H1 (cell line): ENCODE measurements at regions not wholly inside any gene's neighbourhood (a gene's known extent, or its start where the extent isn't known, plus 50 kb on each side); places are given as distances from the start of the nearest gene placed in this dataset.

ENCODE experiments used
- CTCF ChIA-PET: fragments of 300-600 bp; sonication (Branson Sonifier 250); formaldehyde crosslinking; loops from one replicate; lab custom pipeline; 2021; ENCODE audit not compliant: partially characterized antibody; lab: Charles Lee
- POLR2A ChIA-PET: fragments of 300-600 bp; sonication (Branson Sonifier 250); formaldehyde crosslinking; loops from one replicate; lab custom pipeline; 2021; ENCODE audit warnings: inconsistent platforms; ENCODE audit not compliant: partially characterized antibody; lab: Charles Lee
- DNase-seq, 2 experiments: peaks; one replicate each; pipeline versions ENCODE4 v3.0.0 to v3.0.0-alpha.2; 2010 to 2022; ENCODE audit warnings: low spot score in 2 of 2, low read depth in 1 of 2, mixed read lengths in 1 of 2
- FAIRE-seq: peaks from 2 replicates; lab custom pipeline; 2011; peaks lifted over from hg19 to GRCh38; lab: Jason Lieb, UNC
- H2AFZ ChIP-seq: 2 replicates; pipeline ENCODE4 v1.8.1; 2012; ENCODE audit warnings: low read length, inconsistent platforms
- H2AK5ac ChIP-seq: 2 replicates; pipeline ENCODE4 v1.6.1; 2013; ENCODE audit warnings: low read depth, low read length
- H2BK120ac ChIP-seq: replicated peaks from 2 replicates; pipeline ENCODE3; 2013; ENCODE audit warnings: low read depth, low read length, inconsistent platforms
- H2BK12ac ChIP-seq: 2 replicates; pipeline ENCODE4 v1.6.1; 2013; ENCODE audit warnings: low read depth, low read length
- H2BK15ac ChIP-seq: 2 replicates; pipeline ENCODE4 v1.6.1; 2013; ENCODE audit warnings: low read length
- H2BK20ac ChIP-seq: 2 replicates; pipeline ENCODE4 v1.6.1; 2013; ENCODE audit warnings: low read length
- H2BK5ac ChIP-seq: 2 replicates; pipeline ENCODE4 v1.6.1; 2013; ENCODE audit warnings: low read depth, low read length
- H3K14ac ChIP-seq: 2 replicates; pipeline ENCODE4 v1.6.1; 2013; ENCODE audit warnings: inconsistent platforms; ENCODE audit not compliant: insufficient read length
- H3K18ac ChIP-seq: 2 replicates; pipeline ENCODE4 v1.6.1; 2013; ENCODE audit warnings: low read length; ENCODE audit errors: extremely low read depth
- H3K23ac ChIP-seq: 2 replicates; pipeline ENCODE4 v1.6.1; 2013; ENCODE audit warnings: inconsistent platforms; ENCODE audit not compliant: insufficient read length
- H3K23me2 ChIP-seq: 2 replicates; pipeline ENCODE4 v1.6.1; 2013; ENCODE audit warnings: low read depth, low read length
- H3K27ac ChIP-seq: 2 replicates; pipeline ENCODE4 v1.6.1; 2011; ENCODE audit warnings: low read depth, low read length, inconsistent platforms
- H3K27me3 ChIP-seq, 4 experiments: replicated peaks in 1 of 4; 1 replicate in 1 of 4; 2 replicates in 3 of 4; pipeline versions ENCODE4 v1.6.1 to v1.8.1; 2011 to 2013; ENCODE audit warnings: low read length in 3 of 4, mild to moderate bottlenecking in 3 of 4, inconsistent platforms in 2 of 4, mixed read lengths in 2 of 4, moderate library complexity in 1 of 4; ENCODE audit not compliant: control insufficient read depth in 3 of 4, insufficient read depth in 3 of 4; ENCODE audit errors: extremely low read depth in 1 of 4
- H3K36me3 ChIP-seq, 4 experiments: 2 replicates each; pipeline versions ENCODE4 v1.6.1 to v1.8.1; 2011 to 2013; ENCODE audit warnings: mild to moderate bottlenecking in 4 of 4, low read length in 3 of 4, moderate library complexity in 2 of 4, control low read depth in 1 of 4, inconsistent platforms in 1 of 4; ENCODE audit not compliant: insufficient read depth in 4 of 4, control insufficient read depth in 2 of 4
- H3K4ac ChIP-seq: replicated peaks from 2 replicates; pipeline ENCODE3; 2013; ENCODE audit warnings: low read length, low read depth, mixed read lengths, inconsistent platforms; ENCODE audit not compliant: insufficient read length
- H3K4me1 ChIP-seq, 4 experiments: replicated peaks in 1 of 4; 1 replicate in 1 of 4; 2 replicates in 3 of 4; pipeline versions ENCODE4 v1.6.1 to v1.8.1; 2011 to 2013; ENCODE audit warnings: low read length in 3 of 4, inconsistent platforms in 2 of 4, mixed read lengths in 1 of 4; ENCODE audit not compliant: insufficient read depth in 4 of 4, control insufficient read depth in 3 of 4
- H3K4me2 ChIP-seq, 2 experiments: 2 replicates each; pipeline versions ENCODE4 v1.6.1 to v1.8.1; 2011 to 2013; ENCODE audit warnings: low read depth in 2 of 2, low read length in 2 of 2, control low read depth in 1 of 2, inconsistent platforms in 1 of 2, mild to moderate bottlenecking in 1 of 2; ENCODE audit not compliant: insufficient read depth in 1 of 2
- H3K4me3 ChIP-seq, 4 experiments: fragments of 200-600, 300-600 bp in 1 of 4; sonication (generic), shearing (Covaris generic), sonication (Bioruptor Twin) in 1 of 4; 2 replicates each; pipeline versions ENCODE4 v1.5.1 to v1.8.1; 2011 to 2016; ENCODE audit warnings: low read length in 4 of 4, low read depth in 3 of 4, control low read depth in 2 of 4, inconsistent platforms in 2 of 4, mild to moderate bottlenecking in 2 of 4, mixed read lengths in 1 of 4, moderate library complexity in 1 of 4; ENCODE audit not compliant: insufficient read depth in 2 of 4; ENCODE audit errors: extremely low read depth in 1 of 4
- H3K56ac ChIP-seq: replicated peaks from 2 replicates; pipeline ENCODE3; 2013; ENCODE audit warnings: low read depth, mild to moderate bottlenecking, mixed read lengths, low read length, inconsistent platforms; ENCODE audit not compliant: insufficient read length
- H3K79me1 ChIP-seq: 2 replicates; pipeline ENCODE4 v1.6.1; 2013; ENCODE audit warnings: low read depth, low read length, control low read depth
- H3K79me2 ChIP-seq, 2 experiments: 2 replicates each; pipeline versions ENCODE4 v1.6.1 to v1.8.1; 2012 to 2013; ENCODE audit warnings: low read length in 2 of 2, mild to moderate bottlenecking in 2 of 2, inconsistent platforms in 1 of 2; ENCODE audit not compliant: insufficient read depth in 2 of 2, control insufficient read depth in 1 of 2
- H3K9ac ChIP-seq, 4 experiments: replicated peaks in 1 of 4; 1 replicate in 1 of 4; 2 replicates in 3 of 4; pipeline versions ENCODE4 v1.6.1 to v1.8.1; 2011 to 2013; ENCODE audit warnings: low read depth in 3 of 4, low read length in 3 of 4, control low read depth in 2 of 4, mild to moderate bottlenecking in 2 of 4, moderate library complexity in 2 of 4, inconsistent platforms in 1 of 4; ENCODE audit errors: extremely low read depth in 1 of 4
- H3K9me3 ChIP-seq, 2 experiments: 2 replicates each; pipeline versions ENCODE4 v1.6.1 to v1.8.1; 2012 to 2013; ENCODE audit warnings: mild to moderate bottlenecking in 2 of 2, moderate library complexity in 2 of 2, control low read depth in 1 of 2, inconsistent platforms in 1 of 2, low read depth in 1 of 2, low read length in 1 of 2, mixed read lengths in 1 of 2; ENCODE audit not compliant: insufficient read depth in 2 of 2
- H4K20me1 ChIP-seq, 2 experiments: replicated peaks in 1 of 2; 2 replicates each; pipeline versions ENCODE3 to v1.8.1; 2011 to 2013; ENCODE audit warnings: inconsistent platforms in 2 of 2, low read length in 2 of 2, mild to moderate bottlenecking in 1 of 2; ENCODE audit not compliant: insufficient read depth in 2 of 2, control insufficient read depth in 1 of 2
- H4K5ac ChIP-seq: 2 replicates; pipeline ENCODE4 v1.6.1; 2013; ENCODE audit warnings: low read length, low read depth, mixed read lengths, inconsistent platforms; ENCODE audit not compliant: insufficient read length
- H4K8ac ChIP-seq: 2 replicates; pipeline ENCODE4 v1.8.0; 2013; ENCODE audit warnings: mild to moderate bottlenecking, moderate library complexity, low read length, inconsistent platforms; ENCODE audit not compliant: insufficient read depth; ENCODE audit errors: extremely low read depth
- H4K91ac ChIP-seq: replicated peaks from 2 replicates; pipeline ENCODE3; 2013; ENCODE audit warnings: low read length, mixed read lengths, inconsistent platforms; ENCODE audit not compliant: insufficient read length
- BACH1 ChIP-seq: IDR thresholded peaks from 2 replicates; pipeline ENCODE4 v1.6.1; 2012; ENCODE audit warnings: low read length, improper control_type of control experiment
- BCL11A ChIP-seq, 2 experiments: IDR thresholded peaks; one replicate each; pipeline ENCODE4 v1.6.1; 2011; ENCODE audit warnings: low read depth in 2 of 2, low read length in 2 of 2, mild to moderate bottlenecking in 2 of 2
- BRCA1 ChIP-seq: IDR thresholded peaks from 2 replicates; pipeline ENCODE4 v1.6.1; 2012; ENCODE audit warnings: low read depth, low read length, improper control_type of control experiment
- CREB1 ChIP-seq: IDR thresholded peaks from 2 replicates; pipeline ENCODE4 v1.6.1; 2012; ENCODE audit warnings: inconsistent platforms
- MAFK ChIP-seq: IDR thresholded peaks from 2 replicates; pipeline ENCODE4 v1.6.1; 2012; ENCODE audit warnings: low read depth, mild to moderate bottlenecking, improper control_type of control experiment, low read length
- PHF8 ChIP-seq: fragments of 200-600 bp; sonication (generic); conservative IDR thresholded peaks from 2 replicates; pipeline ENCODE4 v1.7.1; 2012; ENCODE audit warnings: low read depth, mild to moderate bottlenecking, inconsistent platforms, low read length, moderate library complexity
- RNF2 ChIP-seq: fragments of 200-900, 300-1000 bp; sonication (generic); IDR thresholded peaks from 2 replicates; pipeline ENCODE4 v1.7.1; 2016; ENCODE audit warnings: borderline replicate concordance, low read depth, mild to moderate bottlenecking, antibody characterized with exemption, low read length; ENCODE audit not compliant: poor library complexity, severe bottlenecking; ENCODE audit errors: missing control alignments
- SP2 ChIP-seq: IDR thresholded peaks from 2 replicates; pipeline ENCODE4 v1.6.1; 2012; ENCODE audit warnings: mild to moderate bottlenecking, low read length, inconsistent platforms
- SP4 ChIP-seq: IDR thresholded peaks from 2 replicates; pipeline ENCODE4 v1.6.1; 2012; ENCODE audit warnings: low read length, inconsistent platforms
- TEAD4 ChIP-seq: IDR thresholded peaks from 2 replicates; pipeline ENCODE4 v1.6.1; 2012; ENCODE audit warnings: low read depth, low read length, inconsistent platforms, mixed read lengths
- ZNF274 ChIP-seq: IDR thresholded peaks from 2 replicates; pipeline ENCODE4 v1.7.0; 2012; ENCODE audit warnings: low read length, borderline replicate concordance; ENCODE audit errors: extremely low read depth
- WGBS, 2 experiments: shearing (Covaris generic) in 1 of 2; methylation state at CpG; one replicate each; pipeline versions ENCODE4 v1.1.6 to v1.1.7; 2013 to 2015; ENCODE audit warnings: low lambda C conversion rate in 2 of 2, mixed read lengths in 2 of 2, inconsistent platforms in 1 of 2, low coverage in 1 of 2, missing lambda C conversion rate in 1 of 2; ENCODE audit not compliant: insufficient replicate concordance in 2 of 2, insufficient coverage in 1 of 2, insufficient read length in 1 of 2; ENCODE audit errors: extremely low coverage in 1 of 2, missing lambda C conversion rate in 1 of 2; 5-methylcytosine and 5-hydroxymethylcytosine counted together
- TF ChIP-seq, protein P1 (sequence below), 3 experiments: IDR thresholded peaks; 1 replicate in 2 of 3; 2 replicates in 1 of 3; pipeline versions ENCODE4 v1.5.1 to v1.6.1; 2011; ENCODE audit warnings: low read length in 3 of 3, mild to moderate bottlenecking in 3 of 3, inconsistent platforms in 2 of 3, low read depth in 1 of 3, moderate library complexity in 1 of 3; ENCODE audit not compliant: insufficient read depth in 1 of 3; ENCODE audit errors: control extremely low read depth in 1 of 3

DNA sequence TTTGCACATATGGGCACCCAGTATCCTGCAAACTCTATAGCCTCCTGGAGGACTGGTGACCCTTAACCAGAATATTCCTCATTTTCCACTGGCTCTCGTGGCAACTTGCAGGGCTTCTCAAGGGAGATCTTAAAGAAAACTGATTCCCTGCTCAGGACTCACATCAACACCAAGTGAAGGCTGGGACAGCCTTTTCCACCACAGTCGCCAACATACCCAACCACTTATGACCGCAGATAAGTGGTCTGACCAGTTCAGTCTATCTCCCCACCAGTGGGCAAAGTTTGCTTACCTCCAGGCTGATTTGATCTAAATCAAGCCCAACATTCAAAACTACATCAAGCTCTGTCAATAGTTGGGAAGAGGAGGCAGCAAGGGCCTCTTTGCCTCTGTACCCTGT, 289.3 kb upstream of the GATB start:
- Histone ChIP-seq H4K5ac (no peak overlapping the region), H3K36me3 (no peaks in the 10 kb centered on the region; a peak in 1 of 8 replicates), H2BK120ac (no peak overlapping the region), H3K9ac (no peak overlapping the region), H4K20me1 (no peaks in the 10 kb centered on the region), H2AK5ac (no peak overlapping the region), H3K27ac (no peak overlapping the region), H4K91ac (no peak overlapping the region), H2BK12ac (no peak overlapping the region), H3K27me3 (no peaks in the 10 kb centered on the region), H3K79me1 (no peaks in the 10 kb centered on the region), H4K8ac (no peak overlapping the region), H2BK20ac (no peak overlapping the region), H3K23ac (no peak overlapping the region), H3K18ac (no peak overlapping the region), H3K14ac (no peak overlapping the region), H2BK5ac (no peak overlapping the region), H2AFZ (no peak overlapping the region), H3K4ac (no peak overlapping the region), H3K79me2 (no peaks in the 10 kb centered on the region), H3K4me1 (peaks cover 2 to 10% (median 6%) of the 10 kb centered on the region in 4 experiments; a peak in 4 of 7 replicates), H3K23me2 (0 out of 2 replicates have a peak, but pooled peaks cover 3% of the 10 kb centered on the region), H3K9me3 (no peaks in the 10 kb centered on the region), H3K4me3 (no peak overlapping the region), H2BK15ac (no peak overlapping the region), H3K4me2 (no peak overlapping the region), H3K56ac (no peak overlapping the region)
- no peak for FAIRE-seq
- 81% methylated on average over 3 of the region's 3 CpGs; no CpG with 5 or more reads in 1 of the 2 experiments for WGBS, 2 experiments
- ChIA-PET POLR2A (no interaction called here), CTCF (interaction anchor here (1.0 to 1.2 kb wide), 2 partner anchors 36 to 320 kb away, joined by 3 read pairs; no protein-coding TSS in a partner anchor)
- DNase-seq: no peak
- TF ChIP-seq BRCA1 (no peak), SP4 (no peak), SP2 (no peak), BACH1 (no peak), RNF2 (no peak), BCL11A (IDR thresholded peaks at IDR 0.05; ENCODE audit: low read depth in 2 of 2, low read length in 2 of 2) (no peak), PHF8 (no peak), MAFK (no peak), CREB1 (no peak), TEAD4 (no peak), ZNF274 (no peak)
- TF ChIP-seq, protein P1, sequence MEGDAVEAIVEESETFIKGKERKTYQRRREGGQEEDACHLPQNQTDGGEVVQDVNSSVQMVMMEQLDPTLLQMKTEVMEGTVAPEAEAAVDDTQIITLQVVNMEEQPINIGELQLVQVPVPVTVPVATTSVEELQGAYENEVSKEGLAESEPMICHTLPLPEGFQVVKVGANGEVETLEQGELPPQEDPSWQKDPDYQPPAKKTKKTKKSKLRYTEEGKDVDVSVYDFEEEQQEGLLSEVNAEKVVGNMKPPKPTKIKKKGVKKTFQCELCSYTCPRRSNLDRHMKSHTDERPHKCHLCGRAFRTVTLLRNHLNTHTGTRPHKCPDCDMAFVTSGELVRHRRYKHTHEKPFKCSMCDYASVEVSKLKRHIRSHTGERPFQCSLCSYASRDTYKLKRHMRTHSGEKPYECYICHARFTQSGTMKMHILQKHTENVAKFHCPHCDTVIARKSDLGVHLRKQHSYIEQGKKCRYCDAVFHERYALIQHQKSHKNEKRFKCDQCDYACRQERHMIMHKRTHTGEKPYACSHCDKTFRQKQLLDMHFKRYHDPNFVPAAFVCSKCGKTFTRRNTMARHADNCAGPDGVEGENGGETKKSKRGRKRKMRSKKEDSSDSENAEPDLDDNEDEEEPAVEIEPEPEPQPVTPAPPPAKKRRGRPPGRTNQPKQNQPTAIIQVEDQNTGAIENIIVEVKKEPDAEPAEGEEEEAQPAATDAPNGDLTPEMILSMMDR (IDR thresholded peaks at IDR 0.05; ENCODE audit: control extremely low read depth in 1 of 3, insufficient read depth in 1 of 3, low read depth in 1 of 3, low read length in 3 of 3): no peak
